ENCODE measurements at regions not wholly inside any gene's neighbourhood (a gene's known extent, or its start where the extent isn't known, plus 50 kb on each side); places are given as distances from the start of the nearest gene placed in this dataset.

- no peak for DNase-seq
These were observed 78.0 kb upstream of the CTLA4 start for GRCh38 chr2:203789618-203790017.

- no peak for DNase-seq
These were observed 77.3 kb upstream of the CTLA4 start for GRCh38 chr2:203790134-203790852.

- DNase-seq: no peak
These were observed 71.1 kb upstream of the CTLA4 start for GRCh38 chr2:203796248-203797010.

- no peak for DNase-seq
These were observed 70.3 kb upstream of the CTLA4 start for GRCh38 chr2:203797276-203797675.

GRCh38 chr2:203797712-203798111, 69.9 kb upstream of the CTLA4 start:
- DNase-seq: no peak

GRCh38 chr2:203798296-203799087, 69.1 kb upstream of the CTLA4 start:
- no peak for DNase-seq

- peak; percentile 29 for DNase-seq
These were observed 67.7 kb upstream of the CTLA4 start for GRCh38 chr2:203799908-203800307.

GRCh38 chr2:203800783-203801182, 66.8 kb upstream of the CTLA4 start:
- DNase-seq: no peak

GRCh38 chr2:203802342-203803052, 65.1 kb upstream of the CTLA4 start:
- peak; percentile 56 for DNase-seq

GRCh38 chr2:203803053-203803429, 64.5 kb upstream of the CTLA4 start:
- no peak for DNase-seq

GRCh38 chr2:203804070-203804469, 63.5 kb upstream of the CTLA4 start:
- peak; percentile 52 for DNase-seq

GRCh38 chr2:203804764-203805485, 62.6 kb upstream of the CTLA4 start:
- DNase-seq: no peak

GRCh38 chr2:203805486-203805838, 62.1 kb upstream of the CTLA4 start:
- no peak for DNase-seq

GRCh38 chr2:203806761-203807160, 60.8 kb upstream of the CTLA4 start:
- DNase-seq: no peak

- no peak for DNase-seq
These were observed 59.4 kb upstream of the CTLA4 start for GRCh38 chr2:203808046-203808750.

- no peak for DNase-seq
These were observed 58.5 kb upstream of the CTLA4 start for GRCh38 chr2:203809084-203809521.

GRCh38 chr2:203809991-203810510, 57.5 kb upstream of the CTLA4 start:
- no peak for DNase-seq

GRCh38 chr2:203811491-203812221, 55.9 kb upstream of the CTLA4 start:
- DNase-seq: peak; percentile 77

GRCh38 chr2:203812294-203813221, 55.0 kb upstream of the CTLA4 start:
- DNase-seq: no peak

- no peak for DNase-seq
These were observed 53.9 kb upstream of the CTLA4 start for GRCh38 chr2:203813684-203814083.
